Amniotic stem cell (primary cell): ENCODE measurements at regions not wholly inside any gene's neighbourhood (a gene's known extent, or its start where the extent isn't known, plus 50 kb on each side); places are given as distances from the start of the nearest gene placed in this dataset.
"Not testable (repeated sequence)": the region's sequence is repeated elsewhere in the genome, so short reads cannot be mapped to it uniquely, and the experiment has no call there.

Experiments
- DNase-seq: peaks from one replicate; lab custom pipeline; 2025; lab: John Stamatoyannopoulos, UW

GRCh38 chr9:108803428-108804065 lies 52.2 kb downstream of the ACTL7B start:
- DNase-seq = no peak

- DNase-seq = no peak
Measured at GRCh38 chr9:108802967-108803366, 52.8 kb downstream of the ACTL7B start.

DNA sequence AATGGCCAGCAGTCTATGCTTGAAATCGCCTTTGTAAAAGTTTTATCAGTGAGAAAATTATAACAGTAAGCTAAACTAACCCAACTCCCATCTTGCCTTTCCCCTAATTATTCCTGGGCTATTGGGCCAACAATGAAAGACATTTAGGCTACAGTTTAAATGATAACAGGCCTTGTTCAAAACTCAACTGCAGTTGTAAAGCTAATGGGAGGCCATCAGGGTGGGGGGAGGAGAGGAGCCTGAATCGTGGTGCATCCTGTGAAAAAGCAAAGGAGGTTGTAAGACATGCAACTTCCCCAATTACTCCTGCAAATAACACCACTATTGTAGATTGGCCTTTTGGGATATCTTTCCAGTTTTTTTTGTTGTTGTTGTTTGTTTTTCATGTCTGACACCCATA lies 53.8 kb downstream of the ACTL7B start:
- no peak for DNase-seq

DNA sequence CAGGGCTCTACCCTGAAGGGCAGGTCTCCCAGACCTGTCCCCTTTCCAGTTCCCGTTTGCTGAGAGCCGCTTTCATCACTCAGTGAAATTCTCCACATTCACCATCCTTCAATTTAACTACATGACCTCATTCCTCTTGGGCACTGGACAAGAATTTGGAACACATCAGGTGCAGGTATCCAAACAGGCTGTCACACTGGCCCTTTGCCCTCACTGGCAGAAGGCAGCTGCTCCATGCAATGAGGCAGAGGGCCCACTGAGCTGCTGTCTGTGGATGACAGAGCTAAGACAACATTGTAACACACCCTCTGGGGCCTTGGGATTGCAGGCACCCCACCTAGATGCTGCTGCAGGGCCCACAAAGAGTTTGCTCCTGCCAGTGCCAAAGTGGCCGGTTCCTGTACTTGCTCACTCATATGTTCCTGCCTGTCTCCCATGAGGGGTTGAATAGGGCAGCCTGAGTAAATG lies 55.1 kb downstream of the ACTL7B start:
- DNase-seq = no peak

GRCh38 chr9:108793573-108793972 lies 62.2 kb downstream of the ACTL7B start:
- no peak for DNase-seq

DNA sequence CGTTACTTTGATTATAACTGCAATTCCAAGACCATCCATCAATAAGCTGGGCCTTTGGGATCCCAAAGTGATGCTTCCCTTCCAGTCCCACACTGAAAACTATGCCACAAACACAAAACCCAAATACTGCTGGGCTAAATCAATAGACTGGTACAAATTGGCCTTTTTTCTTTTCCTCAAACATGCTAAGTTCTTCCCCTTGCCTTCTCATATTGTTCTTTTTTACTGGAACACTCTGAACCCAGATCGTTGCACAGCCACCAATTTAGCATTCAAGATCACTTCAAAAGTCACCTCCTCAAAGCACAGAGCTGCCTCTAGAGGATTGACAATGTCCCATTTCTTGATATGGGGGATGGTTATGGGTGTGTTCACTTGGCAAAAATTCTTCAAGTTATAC lies 66.0 kb downstream of the ACTL7B start:
- no peak for DNase-seq

DNA sequence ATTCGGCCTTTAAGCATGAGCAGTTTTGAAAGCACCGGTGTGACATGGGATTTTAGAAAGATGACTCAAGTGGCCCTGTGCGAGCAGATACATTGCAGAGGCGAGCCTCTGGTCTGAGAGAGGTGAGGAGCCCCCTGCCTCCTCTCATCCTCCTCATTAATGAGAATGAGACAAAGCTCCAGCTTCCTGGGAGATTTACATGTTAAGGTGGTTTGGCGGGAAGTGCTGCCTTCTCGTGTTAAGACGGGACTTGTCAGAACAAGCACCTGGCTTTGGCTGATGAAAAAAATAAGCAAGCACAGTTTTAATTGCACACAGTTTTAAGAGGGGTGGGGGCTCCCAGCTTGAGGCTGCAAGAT lies 68.1 kb downstream of the ACTL7B start:
- DNase-seq = no peak

GRCh38 chr9:108786901-108787689 lies 68.7 kb downstream of the ACTL7B start:
- peak; percentile 35 for DNase-seq

DNA sequence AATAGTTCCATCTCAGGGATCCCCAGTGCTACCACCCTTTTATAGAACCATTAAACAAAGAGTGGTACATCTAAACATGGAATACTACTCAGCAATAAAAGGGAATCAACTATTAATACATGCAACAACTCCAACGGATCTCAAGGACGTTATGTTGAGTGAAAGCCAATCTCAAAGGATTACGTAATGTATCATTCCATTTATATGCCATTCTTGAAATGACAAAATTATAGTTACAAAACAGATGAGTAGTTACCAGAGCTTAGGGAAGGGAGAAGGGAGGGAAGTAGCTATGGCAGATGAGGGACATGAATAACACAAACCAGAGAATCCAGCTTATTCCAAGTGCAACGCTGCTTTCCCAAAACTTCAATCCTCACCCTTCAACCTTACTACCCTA lies 69.5 kb downstream of the ACTL7B start:
- DNase-seq = no peak

GRCh38 chr9:108784998-108785397 lies 70.8 kb downstream of the ACTL7B start:
- DNase-seq = no peak

GRCh38 chr9:108783731-108784495 lies 71.9 kb downstream of the ACTL7B start:
- no peak for DNase-seq

GRCh38 chr9:108783326-108783725 lies 72.5 kb downstream of the ACTL7B start:
- no peak for DNase-seq

DNA sequence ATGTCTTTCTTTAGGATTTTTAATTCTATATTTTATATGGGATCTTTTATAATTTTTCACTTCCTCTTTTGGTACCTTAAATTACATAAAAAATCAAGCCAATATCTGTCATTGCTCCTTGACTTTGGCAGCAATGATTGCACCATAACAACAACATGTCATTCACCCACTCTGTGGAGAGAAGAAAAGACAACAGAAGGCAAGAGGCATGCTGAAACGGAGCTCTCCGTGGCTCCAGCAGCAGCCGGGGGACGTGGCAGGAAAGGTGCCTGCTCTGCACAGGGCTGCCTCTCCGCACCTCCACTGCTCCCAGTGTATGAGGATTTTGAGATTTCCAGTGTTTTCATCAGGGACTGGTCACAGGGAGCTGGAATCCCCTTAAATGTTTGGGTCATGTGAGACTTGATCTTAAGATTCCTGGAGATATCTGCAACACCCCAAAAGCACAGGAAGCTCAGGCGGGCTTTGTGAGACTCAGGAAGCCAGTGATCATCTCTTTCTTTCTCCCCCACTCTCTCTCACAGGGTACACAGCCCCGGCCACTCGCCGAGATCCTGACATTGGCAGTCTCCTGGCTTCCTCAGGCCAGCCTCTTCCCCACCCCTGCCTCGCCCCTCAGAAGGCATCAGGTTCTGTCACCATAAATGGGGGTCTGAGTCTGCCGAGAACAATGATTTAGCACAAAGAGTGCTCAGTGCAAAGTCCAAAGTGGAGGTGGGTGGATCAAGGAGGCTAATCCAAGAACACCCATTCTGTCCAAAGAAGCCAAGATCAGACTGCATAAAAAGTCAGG lies 74.6 kb downstream of the ACTL7B start:
- DNase-seq = no peak

DNA sequence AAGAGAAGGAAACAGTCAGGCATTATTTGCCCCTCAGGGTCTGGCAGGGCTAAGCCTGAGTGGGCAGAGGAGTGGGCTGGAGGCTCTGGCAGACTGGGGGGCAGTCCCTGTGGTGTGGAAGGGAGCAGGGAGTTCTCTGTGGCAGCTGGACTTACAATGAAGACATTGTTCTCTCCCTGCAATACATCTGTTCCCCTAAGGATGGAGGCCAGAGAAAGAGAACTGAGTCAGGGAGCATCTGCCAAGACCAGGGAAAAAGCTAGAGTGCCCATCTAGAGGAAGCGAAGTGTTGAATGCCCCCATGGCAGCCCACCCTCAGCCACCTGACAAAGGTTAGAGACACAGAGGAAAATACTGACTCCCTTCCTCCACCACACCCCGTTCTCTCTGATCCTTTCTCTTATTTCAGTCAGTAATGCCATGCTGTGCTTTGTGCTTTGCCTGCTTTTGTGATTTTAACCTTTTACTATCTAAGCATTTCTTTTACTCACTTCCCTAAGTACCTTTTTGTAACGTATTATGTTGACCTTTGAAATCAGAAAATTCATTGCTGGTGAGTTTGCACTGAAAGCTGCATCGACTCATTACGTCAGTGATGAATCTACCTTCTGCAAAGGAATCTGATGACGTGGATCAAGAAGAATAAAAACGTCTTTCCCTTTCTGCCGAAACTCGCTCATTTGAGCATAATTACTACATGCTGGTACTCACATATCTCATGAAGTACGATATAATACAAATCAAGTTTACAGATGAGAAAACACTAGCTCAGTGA lies 76.0 kb downstream of the ACTL7B start:
- DNase-seq = no peak

DNA sequence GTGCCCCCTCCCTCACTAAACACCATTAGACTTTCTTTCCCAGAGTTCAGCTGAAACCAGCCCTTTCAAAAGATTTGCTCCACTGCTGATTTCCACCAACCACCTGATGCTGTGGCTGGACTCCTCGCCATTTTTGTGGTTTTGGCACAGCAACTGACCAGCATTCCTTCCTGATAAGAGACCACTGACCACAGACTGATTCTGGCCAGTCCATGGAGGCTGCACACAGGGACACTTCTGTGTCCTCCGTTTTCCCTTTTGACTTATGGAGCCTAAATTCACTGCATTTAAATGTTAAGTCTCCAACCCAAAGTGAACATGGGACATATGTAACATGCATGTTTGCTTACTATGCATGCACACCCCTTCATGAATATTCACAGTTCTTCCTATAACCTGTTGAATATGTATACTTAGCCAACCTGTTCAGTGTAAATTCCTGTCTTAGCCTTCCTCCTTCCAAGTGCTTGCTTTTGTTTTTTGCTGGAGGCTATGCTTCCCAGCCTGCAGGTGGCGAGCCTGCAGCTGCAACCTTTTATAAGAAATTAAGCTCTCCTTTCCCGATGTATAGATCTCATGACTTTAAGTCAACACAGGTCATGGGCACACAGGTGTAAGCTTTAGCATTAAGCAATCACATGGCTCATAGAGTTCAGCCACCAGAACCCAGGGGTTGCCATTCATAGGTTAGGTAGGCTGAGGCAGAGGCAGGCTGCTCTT lies 78.7 kb downstream of the ACTL7B start:
- DNase-seq = no peak

- DNase-seq = no peak
Measured at GRCh38 chr9:108775901-108776306, 79.9 kb downstream of the ACTL7B start.

GRCh38 chr9:108774088-108774487 lies 81.7 kb downstream of the ACTL7B start:
- not testable (repeated sequence) for DNase-seq

DNA sequence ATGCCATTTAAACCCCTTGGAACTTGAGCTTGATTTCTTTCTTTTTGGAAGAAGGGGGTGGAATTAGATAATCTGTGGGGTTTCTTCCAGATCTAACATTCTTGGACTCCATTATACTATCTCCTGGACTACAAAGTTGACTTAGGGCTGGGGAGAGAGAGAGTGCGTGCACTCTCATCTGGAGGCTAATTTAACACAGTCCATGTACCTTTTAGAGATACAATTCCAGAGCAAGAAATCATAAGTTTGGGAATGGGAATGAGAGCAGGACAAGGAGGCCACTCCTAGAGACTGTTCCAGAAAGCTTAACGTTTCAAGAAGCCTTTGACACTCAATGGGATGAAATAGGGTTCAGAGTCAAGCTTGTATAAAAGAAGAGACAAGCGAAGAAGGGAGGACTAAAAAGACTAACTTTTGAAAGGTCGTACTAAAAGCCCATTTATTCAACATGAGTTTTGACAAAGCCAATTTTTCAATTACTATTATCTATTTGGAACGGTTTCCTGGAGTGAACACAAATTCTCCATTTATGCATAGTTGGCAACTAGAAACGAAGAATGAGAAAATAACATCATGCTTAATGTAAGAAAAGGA lies 83.4 kb downstream of the ACTL7B start:
- DNase-seq = no peak

- no peak for DNase-seq
Measured at GRCh38 chr9:108768744-108769143, 87.0 kb downstream of the ACTL7B start.

- no peak for DNase-seq
Measured at GRCh38 chr9:108766626-108767161, 89.1 kb downstream of the ACTL7B start.
